Dermis microvascular lymphatic vessel endothelial cell (primary cell): ENCODE measurements at regions not wholly inside any gene's neighbourhood (a gene's known extent, or its start where the extent isn't known, plus 50 kb on each side); places are given as distances from the start of the nearest gene placed in this dataset.
A peak's percentile ranks its signal among the peaks of the same experiment; 100 is the strongest.
"Not testable (repeated sequence)": the region's sequence is repeated elsewhere in the genome, so short reads cannot be mapped to it uniquely, and the experiment has no call there.

Experiments used
- DNase-seq, 2 donors: peaks; one replicate each; pipeline versions ENCODE4 v3.0.0 to v3.0.0-alpha.2; 2010; ENCODE audit warnings: low read depth in 2 of 2

GRCh38 chr10:108048898-108049297, 884.4 kb upstream of the SORCS1 start:
- DNase-seq = no peak

DNA sequence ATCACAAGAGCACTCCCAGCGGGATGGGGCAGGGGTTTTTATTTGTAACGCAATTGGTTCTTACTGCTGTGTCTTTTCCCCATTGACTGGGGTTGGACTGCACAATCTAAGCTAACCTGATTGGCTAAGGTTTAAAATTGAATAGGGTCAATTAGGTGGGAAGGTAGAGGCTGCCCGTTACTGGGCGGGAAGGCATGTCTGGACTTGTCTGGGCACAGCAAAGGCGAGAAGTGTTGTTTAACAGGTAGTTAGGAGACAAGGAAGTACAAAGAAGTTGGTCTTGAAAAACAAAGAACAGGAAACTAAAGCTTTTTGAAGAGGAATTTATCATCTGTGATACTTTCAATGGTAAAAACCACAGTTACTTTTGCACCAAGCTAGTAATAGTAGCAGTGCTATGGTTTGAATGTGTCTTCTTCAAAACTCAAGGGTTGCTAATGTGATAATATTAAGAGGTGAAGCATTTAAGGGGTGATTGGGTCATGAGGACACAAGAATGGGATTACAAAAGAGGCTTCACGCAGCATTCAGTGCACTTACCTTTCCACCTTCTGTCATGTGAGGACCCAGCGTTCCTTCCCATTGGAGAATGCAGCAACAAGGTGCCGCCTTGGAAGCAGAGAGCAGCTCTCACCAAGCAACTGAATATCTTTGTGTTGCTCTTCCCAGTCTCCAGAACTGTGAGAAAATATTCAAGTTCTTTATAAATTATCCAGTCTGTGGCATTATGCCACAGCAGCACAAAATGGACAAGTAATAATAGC, 875.5 kb upstream of the SORCS1 start:
- no peak for DNase-seq

GRCh38 chr10:108037061-108037460, 872.6 kb upstream of the SORCS1 start:
- DNase-seq = peak; percentile 38 to 64

GRCh38 chr10:108036265-108036664, 871.8 kb upstream of the SORCS1 start:
- DNase-seq = no peak

- no peak for DNase-seq
Measured at GRCh38 chr10:108034829-108035228, 870.3 kb upstream of the SORCS1 start.

GRCh38 chr10:108033518-108033917, 869.0 kb upstream of the SORCS1 start:
- DNase-seq = not testable (repeated sequence)

- DNase-seq = no peak
Measured at GRCh38 chr10:108031505-108031904, 867.0 kb upstream of the SORCS1 start.

DNA sequence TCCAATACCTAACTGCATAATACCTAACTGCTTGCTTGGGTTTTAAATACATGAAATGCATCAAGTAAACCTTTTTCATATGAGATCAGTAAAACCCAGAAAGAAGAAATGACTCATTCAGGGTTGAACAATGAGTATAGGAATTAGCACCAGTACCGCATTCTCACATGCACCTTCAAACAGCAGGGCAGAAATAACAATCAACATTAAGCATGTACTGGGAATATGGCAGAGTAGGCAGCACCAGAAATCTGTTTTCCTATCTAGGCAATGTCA, 850.3 kb upstream of the SORCS1 start:
- no peak for DNase-seq

DNA sequence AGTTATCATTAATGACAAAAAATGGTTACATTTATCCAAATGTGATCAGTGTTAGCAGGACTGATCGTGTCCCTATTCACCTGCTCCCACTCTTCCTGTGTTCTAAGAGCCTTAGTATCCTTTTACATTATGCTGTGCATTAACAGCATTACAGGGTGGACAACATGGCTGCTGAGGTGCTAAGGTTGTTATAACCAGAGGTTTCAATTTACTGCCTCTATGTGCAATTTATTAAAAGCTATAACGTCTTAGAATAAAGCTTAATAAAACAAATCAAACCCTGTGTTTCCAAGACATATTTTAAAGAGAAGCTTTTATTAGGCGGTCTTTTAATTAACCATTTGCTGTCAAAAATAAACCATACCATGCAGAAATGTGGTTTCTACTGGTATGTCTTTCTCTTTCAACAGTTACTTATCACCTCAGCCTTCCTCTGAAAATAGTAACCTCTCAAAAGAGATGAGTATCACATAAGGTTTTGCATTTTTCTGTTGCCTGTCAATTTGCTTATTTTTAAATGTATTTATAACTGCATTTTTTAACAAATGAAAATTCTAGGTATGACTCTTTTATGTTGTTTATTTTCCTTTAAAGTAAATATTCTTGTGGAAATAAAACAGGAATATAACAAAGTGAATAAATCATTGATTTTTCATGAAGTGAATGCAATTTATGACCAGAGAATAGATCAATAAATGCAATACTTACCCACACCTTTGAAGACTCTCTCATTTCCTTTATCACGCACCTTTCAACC, 849.8 kb upstream of the SORCS1 start:
- no peak for DNase-seq

GRCh38 chr10:108005627-108006026, 841.1 kb upstream of the SORCS1 start:
- no peak for DNase-seq

GRCh38 chr10:108003576-108003975, 839.1 kb upstream of the SORCS1 start:
- no peak for DNase-seq

- DNase-seq = no peak
Measured at GRCh38 chr10:108003061-108003460, 838.6 kb upstream of the SORCS1 start.

DNA sequence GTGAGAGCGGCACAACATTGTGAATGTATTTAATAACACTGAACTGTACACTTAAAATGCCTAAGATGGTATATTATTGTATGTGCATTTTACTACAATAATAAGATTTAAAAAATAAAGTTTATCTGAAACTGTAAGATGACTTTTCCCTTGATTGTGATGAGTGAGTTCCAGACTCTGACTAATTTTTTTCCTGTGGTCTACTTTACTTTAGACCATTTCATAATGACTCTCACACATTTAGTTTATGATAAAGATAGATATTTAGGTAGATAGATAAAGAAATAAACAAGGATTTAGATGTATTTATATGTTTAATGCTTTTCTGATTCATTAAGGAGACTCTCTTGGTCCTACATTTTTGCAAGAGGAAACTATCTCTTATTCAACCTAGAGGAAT, 835.9 kb upstream of the SORCS1 start:
- DNase-seq = no peak

GRCh38 chr10:107994621-107995270, 830.2 kb upstream of the SORCS1 start:
- no peak for DNase-seq

DNA sequence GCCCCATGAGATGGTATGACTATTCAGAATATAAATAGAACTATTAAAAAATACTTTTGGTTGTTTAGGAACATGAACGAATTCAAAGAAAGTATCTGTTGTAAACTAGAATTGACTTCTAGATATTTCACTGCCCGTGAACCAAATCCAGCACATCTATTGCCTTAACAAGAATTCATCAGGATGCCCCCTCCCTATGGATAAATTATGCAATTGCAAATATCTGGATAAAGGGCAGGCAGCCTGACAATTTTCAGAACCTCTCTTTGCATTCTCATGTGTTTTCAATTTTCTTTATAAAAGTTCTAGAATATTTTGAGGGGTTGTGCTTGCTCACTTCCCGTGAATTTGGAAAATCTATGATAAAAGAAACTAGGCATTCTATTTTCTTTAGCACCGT, 822.1 kb upstream of the SORCS1 start:
- no peak for DNase-seq

- no peak for DNase-seq
Measured at GRCh38 chr10:107984581-107984980, 820.1 kb upstream of the SORCS1 start.

GRCh38 chr10:107984149-107984548, 819.6 kb upstream of the SORCS1 start:
- no peak for DNase-seq

DNA sequence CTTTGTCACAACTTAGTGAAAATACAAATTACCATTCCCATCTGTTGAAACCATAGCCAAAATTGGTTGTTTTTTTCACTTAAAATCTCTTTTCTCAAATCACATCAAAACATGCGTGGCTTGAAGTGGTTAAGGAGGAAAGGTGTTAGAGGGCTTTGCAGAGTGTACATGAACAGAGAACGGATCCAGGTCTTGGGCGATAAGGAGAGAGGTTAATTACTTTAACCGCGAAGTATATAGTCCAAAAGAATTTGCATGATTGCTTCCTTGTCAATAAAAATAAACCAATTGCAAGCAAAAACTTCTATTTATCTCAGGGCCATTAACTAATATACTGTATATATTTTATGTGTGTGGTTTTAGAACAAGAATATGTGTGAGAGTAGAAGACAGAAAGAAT, 813.9 kb upstream of the SORCS1 start:
- no peak for DNase-seq

DNA sequence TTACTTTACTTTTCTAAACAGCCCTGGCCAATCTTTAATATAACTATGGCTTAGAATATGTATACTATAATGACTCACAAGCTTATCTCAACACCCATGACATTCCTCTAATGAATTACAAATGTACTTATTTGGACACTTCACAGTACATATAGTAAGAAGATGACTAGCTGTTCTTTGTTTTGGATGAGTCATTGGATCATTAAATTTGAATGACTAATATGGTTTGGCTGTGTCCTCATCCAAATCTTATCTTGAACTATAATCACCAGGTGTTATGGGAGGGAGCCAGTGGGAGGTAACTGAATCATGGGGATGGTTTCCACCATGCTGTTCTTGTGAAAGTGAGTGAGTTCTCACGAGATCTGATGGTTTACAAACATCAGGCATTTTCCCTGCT, 807.5 kb upstream of the SORCS1 start:
- DNase-seq = peak in 1 of 2 donors; percentile 12

- DNase-seq = no peak
Measured at GRCh38 chr10:107971411-107971810, 806.9 kb upstream of the SORCS1 start.

DNA sequence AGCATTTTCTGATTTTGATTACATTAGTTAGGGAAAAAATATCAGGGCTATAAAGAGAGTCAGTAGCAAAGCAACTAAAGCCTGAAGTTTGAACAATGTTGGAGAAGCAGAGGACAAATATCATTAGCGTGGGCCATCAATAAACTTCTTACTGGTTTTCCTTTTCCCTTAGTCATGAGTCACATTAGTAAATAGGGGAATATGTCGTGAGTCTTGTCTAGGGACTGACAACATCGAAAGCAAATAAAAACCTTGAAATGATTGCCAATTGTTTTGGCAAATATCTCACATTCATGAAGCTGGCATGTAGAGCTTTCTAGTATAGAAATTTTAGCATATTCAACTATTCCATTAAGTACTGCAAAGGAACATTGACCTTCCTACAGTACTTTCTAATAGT, 806.0 kb upstream of the SORCS1 start:
- DNase-seq = no peak

GRCh38 chr10:107969936-107970335, 805.4 kb upstream of the SORCS1 start:
- DNase-seq = no peak

DNA sequence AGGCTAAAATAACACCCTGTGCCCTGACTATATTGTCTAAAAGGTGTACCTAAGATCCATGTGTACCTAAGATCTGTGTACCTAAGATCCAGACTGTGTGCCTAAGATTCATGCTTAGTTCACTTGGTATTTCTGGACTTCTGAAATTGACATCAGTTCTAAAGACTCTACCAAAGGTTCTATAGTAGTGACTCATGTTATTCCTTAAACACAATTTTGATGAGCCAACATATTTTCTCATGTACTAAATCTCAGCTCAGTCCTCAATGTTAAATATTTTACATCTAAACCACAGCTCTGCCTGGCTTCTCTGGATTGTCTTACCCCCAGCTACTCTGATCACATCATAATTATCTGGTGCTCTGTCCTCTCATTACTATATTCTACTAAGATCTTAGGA, 802.3 kb upstream of the SORCS1 start:
- DNase-seq = no peak
